Stimulated activated CD8-positive, alpha-beta memory T cell treated with anti-CD3 and anti-CD28 coated beads, Interleukin-7, amount 100 ng/mL, for 1 hour (primary cell): ENCODE measurements at regions not wholly inside any gene's neighbourhood (a gene's known extent, or its start where the extent isn't known, plus 50 kb on each side); places are given as distances from the start of the nearest gene placed in this dataset.
"Not testable (repeated sequence)": the region's sequence is repeated elsewhere in the genome, so short reads cannot be mapped to it uniquely, and the experiment has no call there.

Experiments
- DNase-seq, 2 donors: peaks; one replicate each; pipeline ENCODE4 v3.0.0-alpha.2; 2020; ENCODE audit warnings: low read depth in 2 of 2

DNA sequence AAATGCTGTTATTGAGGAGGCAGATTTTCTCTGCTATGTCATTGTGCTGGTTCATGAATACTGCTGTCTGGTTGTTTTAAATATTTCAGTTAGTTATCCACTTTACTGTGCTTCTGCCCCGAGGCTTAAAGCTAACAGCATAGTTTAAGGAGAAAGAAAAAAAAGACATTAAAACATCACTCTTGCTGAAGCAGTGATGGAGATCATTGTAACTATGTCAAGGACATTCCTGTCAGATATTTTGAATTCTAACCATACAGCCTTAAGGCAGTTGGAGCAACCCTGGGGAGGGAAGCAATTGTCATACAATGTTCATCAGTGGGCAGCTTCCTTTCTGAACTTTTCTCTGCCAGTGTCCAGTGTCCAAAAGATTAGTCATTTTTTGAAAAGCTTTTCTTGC is 199.0 kb upstream of the DDX53 start:
- no peak for DNase-seq

DNA sequence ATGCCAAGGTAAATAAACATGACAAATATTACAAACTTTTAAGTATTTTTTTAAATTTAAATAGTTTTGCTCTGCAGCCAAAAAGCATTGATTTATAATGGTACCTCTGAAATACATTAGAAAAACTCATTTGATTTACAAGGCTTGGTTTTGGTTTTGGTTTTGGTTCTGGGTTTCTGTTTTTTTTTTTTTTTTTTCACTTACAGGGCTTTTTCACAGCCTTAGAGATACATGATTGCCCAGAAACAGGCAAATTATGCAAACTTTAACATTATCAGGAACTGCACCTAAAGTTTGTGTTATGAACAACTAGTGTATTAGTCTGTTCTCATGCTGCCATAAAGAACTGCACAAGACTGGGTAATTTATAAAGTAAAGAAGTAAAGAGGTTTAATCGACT is 196.4 kb upstream of the DDX53 start:
- no peak for DNase-seq

DNA sequence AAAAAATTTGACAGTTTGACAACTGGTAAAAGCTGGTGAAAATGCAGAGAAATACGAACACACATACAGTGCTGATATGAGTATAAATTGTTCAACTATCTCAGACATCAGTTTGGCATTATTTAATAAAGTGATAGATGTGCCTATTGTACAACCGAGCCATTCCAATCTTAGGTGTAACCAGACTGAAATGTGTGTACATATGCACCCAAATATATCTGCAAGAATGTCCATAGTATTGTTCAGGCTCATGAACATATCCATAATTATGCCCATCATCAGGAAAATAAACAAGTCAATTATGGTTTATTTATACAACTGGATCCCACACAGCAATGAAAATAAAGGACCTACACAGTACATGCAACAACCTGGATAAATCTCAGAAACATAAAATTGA is 188.9 kb upstream of the DDX53 start:
- DNase-seq: no peak

- no peak for DNase-seq
These were observed 181.7 kb upstream of the DDX53 start for GRCh38 chrX:22818061-22818460.

DNA sequence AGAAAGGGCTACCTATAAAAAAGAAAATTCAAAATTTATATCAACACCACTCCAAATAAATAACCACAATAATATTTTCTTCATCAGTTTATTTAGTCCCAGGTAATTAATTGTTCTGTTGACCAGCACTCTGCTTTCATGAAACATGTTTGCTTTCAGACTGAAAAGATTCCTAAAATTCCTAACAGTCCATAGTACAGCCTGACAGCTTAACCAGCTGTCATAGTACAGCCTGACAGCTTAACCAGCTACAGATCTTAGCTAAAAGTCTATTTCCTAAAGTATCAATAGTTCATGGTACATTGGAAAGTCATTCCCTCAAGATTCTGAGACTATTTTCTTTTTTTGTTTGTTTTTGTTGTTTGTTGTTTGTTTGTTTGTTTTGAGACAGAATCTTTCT is 144.1 kb upstream of the DDX53 start:
- DNase-seq: no peak

DNA sequence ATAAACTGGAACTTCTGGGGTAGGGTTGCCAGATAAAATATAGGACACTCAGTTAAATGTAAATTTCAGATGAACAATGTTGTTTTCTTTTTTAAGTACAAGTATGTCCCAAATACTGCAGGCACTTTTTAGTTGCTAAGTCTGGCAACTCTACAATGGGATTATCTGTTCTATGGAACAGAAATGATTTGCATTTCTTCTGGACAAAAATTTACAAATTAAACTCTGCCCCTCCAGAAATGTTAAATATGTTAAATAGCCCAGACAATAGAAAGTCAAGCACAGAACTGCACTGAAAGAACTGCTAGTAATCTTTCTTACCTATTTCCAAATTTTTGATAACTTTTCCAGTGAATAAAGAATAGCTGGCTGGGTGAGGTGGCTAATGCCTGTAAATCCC is 140.1 kb upstream of the DDX53 start:
- DNase-seq: no peak

- DNase-seq: not testable (repeated sequence)
These were observed 133.0 kb upstream of the DDX53 start for GRCh38 chrX:22866801-22867200.

- DNase-seq: no peak
These were observed 117.2 kb upstream of the DDX53 start for GRCh38 chrX:22882543-22882942.

DNA sequence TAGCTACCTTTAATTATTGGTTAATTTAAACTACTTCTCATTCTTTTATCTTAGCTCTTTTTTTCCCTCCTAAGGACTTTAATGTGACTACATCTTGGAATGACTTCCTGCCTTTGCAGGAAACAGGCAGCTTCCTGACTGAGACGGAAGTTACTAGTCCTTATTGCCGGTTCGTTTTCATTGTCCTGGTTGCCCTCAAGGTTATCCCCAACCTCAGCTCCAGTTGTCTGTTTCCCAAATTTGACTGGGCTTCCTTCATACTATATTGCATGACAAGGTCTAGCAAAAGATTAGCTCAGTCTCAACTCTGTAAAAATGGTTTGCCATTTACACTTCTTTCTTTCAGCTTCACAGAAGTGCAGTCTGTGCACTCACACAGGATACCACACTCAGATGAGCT is 109.9 kb upstream of the DDX53 start:
- DNase-seq: no peak

DNA sequence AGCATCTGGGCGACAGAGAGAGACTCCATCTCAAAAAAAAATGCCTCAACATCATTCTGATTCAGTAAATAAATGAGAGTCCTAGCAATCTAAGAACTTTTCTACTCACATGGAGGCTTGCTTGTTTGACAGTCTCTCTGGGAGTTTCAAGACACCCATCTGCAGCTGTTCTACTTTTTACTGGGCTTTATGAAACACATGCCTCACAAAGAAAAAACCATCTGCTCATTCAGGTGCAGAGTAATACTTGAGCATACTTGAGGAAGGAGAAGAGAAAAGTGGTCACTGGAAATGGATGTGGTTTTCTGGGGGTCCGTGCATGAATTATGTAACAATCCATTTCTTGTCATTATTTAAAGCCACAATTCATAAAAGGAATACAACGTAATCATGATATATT is 87.1 kb upstream of the DDX53 start:
- no peak for DNase-seq

DNA sequence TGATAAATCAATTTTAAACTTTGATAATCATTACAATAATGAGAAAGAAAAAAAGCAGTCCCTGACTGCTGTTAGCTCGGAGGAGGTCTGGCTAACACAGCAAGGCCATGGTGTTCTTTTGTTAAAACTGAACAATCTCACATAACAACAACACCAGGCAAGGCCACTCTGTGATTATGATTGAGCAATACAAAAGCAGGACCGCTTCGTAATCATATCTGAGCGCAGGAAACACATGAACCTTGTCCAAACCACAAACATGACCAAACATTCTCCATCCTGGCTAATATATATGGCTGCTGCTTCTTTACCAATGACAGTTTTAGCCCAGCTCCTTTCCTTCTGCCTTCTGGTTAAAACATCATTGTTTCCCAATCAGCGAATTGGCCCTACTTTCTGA is 76.8 kb upstream of the DDX53 start:
- no peak for DNase-seq

DNA sequence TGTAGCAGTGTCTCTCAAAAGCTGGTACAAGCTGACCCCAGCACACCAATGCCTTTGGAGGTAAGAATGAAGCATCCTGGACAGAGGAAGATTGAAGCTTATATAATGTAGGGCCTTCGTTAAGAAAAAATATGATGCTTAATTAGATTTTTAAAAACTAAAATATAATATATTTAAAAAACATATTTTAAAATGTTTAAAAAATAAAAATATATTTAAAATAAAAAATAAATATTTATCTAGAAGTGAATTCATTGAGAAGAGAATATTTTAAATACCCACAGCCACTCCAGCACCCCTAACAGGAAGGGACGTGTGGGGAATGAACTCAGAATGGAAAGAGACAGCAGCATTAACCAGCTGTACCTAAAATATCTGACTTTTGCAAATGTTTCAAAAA is 65.1 kb upstream of the DDX53 start:
- no peak for DNase-seq

GRCh38 chrX:22944945-22945344 is 54.8 kb upstream of the DDX53 start:
- DNase-seq: no peak
